ENCODE measurements at regions not wholly inside any gene's neighbourhood (a gene's known extent, or its start where the extent isn't known, plus 50 kb on each side); places are given as distances from the start of the nearest gene placed in this dataset.

DNA sequence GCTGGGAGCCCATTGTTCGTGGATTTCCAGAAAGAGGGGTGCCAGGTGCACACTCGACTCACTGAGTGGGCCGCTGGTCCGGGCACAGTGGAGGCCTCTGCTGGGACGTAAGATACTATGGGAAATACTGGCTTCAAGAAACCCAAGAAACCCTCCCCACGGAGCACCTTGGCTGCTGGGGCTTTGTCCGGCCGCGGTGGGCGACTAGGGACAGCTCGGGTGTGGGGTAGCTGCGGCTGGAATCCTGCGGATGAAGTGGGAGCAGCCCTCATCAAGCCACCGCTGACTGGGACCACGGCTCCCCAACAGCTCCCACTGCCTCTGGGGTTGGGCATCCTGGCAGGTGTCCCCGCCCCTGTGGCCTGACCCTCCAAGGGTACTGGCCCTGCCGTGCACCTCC lies 69.5 kb upstream of the GATA5 start:
- TF ChIP-seq POLR2A (IDR thresholded peaks at IDR 0.05): no peak
- TF ChIP-seq, protein P1, sequence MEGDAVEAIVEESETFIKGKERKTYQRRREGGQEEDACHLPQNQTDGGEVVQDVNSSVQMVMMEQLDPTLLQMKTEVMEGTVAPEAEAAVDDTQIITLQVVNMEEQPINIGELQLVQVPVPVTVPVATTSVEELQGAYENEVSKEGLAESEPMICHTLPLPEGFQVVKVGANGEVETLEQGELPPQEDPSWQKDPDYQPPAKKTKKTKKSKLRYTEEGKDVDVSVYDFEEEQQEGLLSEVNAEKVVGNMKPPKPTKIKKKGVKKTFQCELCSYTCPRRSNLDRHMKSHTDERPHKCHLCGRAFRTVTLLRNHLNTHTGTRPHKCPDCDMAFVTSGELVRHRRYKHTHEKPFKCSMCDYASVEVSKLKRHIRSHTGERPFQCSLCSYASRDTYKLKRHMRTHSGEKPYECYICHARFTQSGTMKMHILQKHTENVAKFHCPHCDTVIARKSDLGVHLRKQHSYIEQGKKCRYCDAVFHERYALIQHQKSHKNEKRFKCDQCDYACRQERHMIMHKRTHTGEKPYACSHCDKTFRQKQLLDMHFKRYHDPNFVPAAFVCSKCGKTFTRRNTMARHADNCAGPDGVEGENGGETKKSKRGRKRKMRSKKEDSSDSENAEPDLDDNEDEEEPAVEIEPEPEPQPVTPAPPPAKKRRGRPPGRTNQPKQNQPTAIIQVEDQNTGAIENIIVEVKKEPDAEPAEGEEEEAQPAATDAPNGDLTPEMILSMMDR (IDR thresholded peaks at IDR 0.05): no peak
- TF ChIP-seq EP300 (IDR thresholded peaks at IDR 0.05): no peak
